Subcutaneous abdominal adipose tissue (tissue), 5 donors: ENCODE measurements at regions not wholly inside any gene's neighbourhood (a gene's known extent, or its start where the extent isn't known, plus 50 kb on each side); places are given as distances from the start of the nearest gene placed in this dataset.

ENCODE experiments used
- H3K27ac ChIP-seq: one replicate; pipeline ENCODE4 v1.7.0; 2013; ENCODE audit warnings: low read depth, mild to moderate bottlenecking, inconsistent platforms, low read length, moderate library complexity
- H3K27me3 ChIP-seq, 5 donors: one replicate each; pipeline ENCODE4 v1.7.0; 2013; ENCODE audit warnings: low read length in 5 of 5, inconsistent platforms in 1 of 5; ENCODE audit not compliant: control insufficient read depth in 5 of 5, insufficient read depth in 4 of 5
- H3K36me3 ChIP-seq, 5 donors: one replicate each; pipeline ENCODE4 v1.7.0; 2013; ENCODE audit warnings: low read length in 5 of 5; ENCODE audit not compliant: control insufficient read depth in 5 of 5, insufficient read depth in 5 of 5
- H3K4me1 ChIP-seq, 5 donors: one replicate each; pipeline ENCODE4 v1.7.0; 2013; ENCODE audit warnings: low read length in 5 of 5, mild to moderate bottlenecking in 3 of 5, moderate library complexity in 1 of 5; ENCODE audit not compliant: control insufficient read depth in 5 of 5, insufficient read depth in 5 of 5
- H3K4me3 ChIP-seq, 5 donors: one replicate each; pipeline ENCODE4 v1.7.0; 2013; ENCODE audit warnings: low read length in 5 of 5, low read depth in 1 of 5
- H3K9ac ChIP-seq, 5 donors: one replicate each; pipeline ENCODE4 v1.7.0; 2013; ENCODE audit warnings: low read length in 5 of 5, mild to moderate bottlenecking in 4 of 5, moderate library complexity in 3 of 5
- H3K9me3 ChIP-seq, 5 donors: one replicate each; pipeline ENCODE4 v1.7.0; 2013; ENCODE audit warnings: low read length in 5 of 5; ENCODE audit not compliant: control insufficient read depth in 5 of 5
- donor health status: healthy.
- donor health status: healthy.
- donor health status: healthy.
- donor health status: healthy.
- donor health status: healthy.

GRCh38 chr4:17094876-17095210 is 196.4 kb upstream of the LDB2 start:
- Histone ChIP-seq H3K36me3 (no peaks in the 10 kb centered on the region), H3K27me3 (no peaks in the 10 kb centered on the region), H3K4me3 (no peak overlapping the region), H3K27ac (peak overlapping the region; percentile 12), H3K9ac (no peak overlapping the region), H3K4me1 (peaks cover 11 to 26% (median 19%) of the 10 kb centered on the region in 5 donors), H3K9me3 (no peaks in the 10 kb centered on the region)

GRCh38 chr4:17094159-17094875 is 195.9 kb upstream of the LDB2 start:
- no peaks in the 10 kb centered on the region for H3K36me3 ChIP-seq
- no peaks in the 10 kb centered on the region for H3K9me3 ChIP-seq
- H3K9ac ChIP-seq = no peak overlapping the region
- H3K27ac ChIP-seq = peak overlapping the region; percentile 12
- H3K4me3 ChIP-seq = no peak overlapping the region
- no peaks in the 10 kb centered on the region for H3K27me3 ChIP-seq
- H3K4me1 ChIP-seq = peaks cover 11 to 26% (median 19%) of the 10 kb centered on the region in 5 donors

GRCh38 chr4:17093481-17093880 is 195.0 kb upstream of the LDB2 start:
- Histone ChIP-seq H3K4me3 (no peak overlapping the region), H3K36me3 (no peaks in the 10 kb centered on the region), H3K27me3 (no peaks in the 10 kb centered on the region), H3K27ac (no peak overlapping the region), H3K4me1 (peaks cover 11 to 24% (median 19%) of the 10 kb centered on the region in 5 donors), H3K9me3 (no peaks in the 10 kb centered on the region), H3K9ac (no peak overlapping the region)

- no peaks in the 10 kb centered on the region for H3K36me3 ChIP-seq
- H3K9ac ChIP-seq = no peak overlapping the region
- no peak overlapping the region for H3K27ac ChIP-seq
- peaks cover 11 to 22% (median 19%) of the 10 kb centered on the region in 5 donors for H3K4me1 ChIP-seq
- H3K9me3 ChIP-seq = no peaks in the 10 kb centered on the region
- no peaks in the 10 kb centered on the region for H3K27me3 ChIP-seq
- H3K4me3 ChIP-seq = no peak overlapping the region
Measured at GRCh38 chr4:17092736-17093437, 194.4 kb upstream of the LDB2 start.

GRCh38 chr4:17091104-17091503 is 192.7 kb upstream of the LDB2 start:
- Histone ChIP-seq H3K27me3 (no peaks in the 10 kb centered on the region), H3K4me1 (peaks cover 11 to 22% (median 19%) of the 10 kb centered on the region in 5 donors), H3K4me3 (no peak overlapping the region), H3K9me3 (no peaks in the 10 kb centered on the region), H3K36me3 (no peaks in the 10 kb centered on the region), H3K9ac (no peak overlapping the region), H3K27ac (no peak overlapping the region)

- H3K4me1 ChIP-seq = peaks cover 6 to 15% (median 12%) of the 10 kb centered on the region in 5 donors
- no peak overlapping the region for H3K9ac ChIP-seq
- H3K27ac ChIP-seq = no peak overlapping the region
- no peak overlapping the region for H3K4me3 ChIP-seq
- H3K27me3 ChIP-seq = no peaks in the 10 kb centered on the region
- no peaks in the 10 kb centered on the region for H3K9me3 ChIP-seq
- H3K36me3 ChIP-seq = no peaks in the 10 kb centered on the region
Measured at GRCh38 chr4:17090063-17090462, 191.6 kb upstream of the LDB2 start.

GRCh38 chr4:17085416-17085815 is 187.0 kb upstream of the LDB2 start:
- Histone ChIP-seq H3K36me3 (no peaks in the 10 kb centered on the region), H3K4me3 (no peak overlapping the region), H3K4me1 (no peaks in the 10 kb centered on the region), H3K9me3 (no peaks in the 10 kb centered on the region), H3K27ac (no peak overlapping the region), H3K27me3 (no peaks in the 10 kb centered on the region), H3K9ac (no peak overlapping the region)

GRCh38 chr4:17082186-17082585 is 183.7 kb upstream of the LDB2 start:
- Histone ChIP-seq H3K27ac (no peak overlapping the region), H3K9ac (no peak overlapping the region), H3K27me3 (no peaks in the 10 kb centered on the region), H3K9me3 (no peaks in the 10 kb centered on the region), H3K36me3 (no peaks in the 10 kb centered on the region), H3K4me1 (no peaks in the 10 kb centered on the region), H3K4me3 (no peak overlapping the region)

- H3K4me3 ChIP-seq = no peak overlapping the region
- no peak overlapping the region for H3K27ac ChIP-seq
- H3K4me1 ChIP-seq = no peaks in the 10 kb centered on the region
- H3K9ac ChIP-seq = no peak overlapping the region
- no peaks in the 10 kb centered on the region for H3K36me3 ChIP-seq
- no peaks in the 10 kb centered on the region for H3K9me3 ChIP-seq
- H3K27me3 ChIP-seq = no peaks in the 10 kb centered on the region
Measured at GRCh38 chr4:17081179-17081578, 182.7 kb upstream of the LDB2 start.

- Histone ChIP-seq H3K4me3 (no peak overlapping the region), H3K27me3 (no peaks in the 10 kb centered on the region), H3K9me3 (no peaks in the 10 kb centered on the region), H3K9ac (no peak overlapping the region), H3K4me1 (no peaks in the 10 kb centered on the region), H3K27ac (no peak overlapping the region), H3K36me3 (no peaks in the 10 kb centered on the region)
Measured at GRCh38 chr4:17077105-17077504, 178.7 kb upstream of the LDB2 start.
